ENCODE measurements at regions not wholly inside any gene's neighbourhood (a gene's known extent, or its start where the extent isn't known, plus 50 kb on each side); places are given as distances from the start of the nearest gene placed in this dataset.
"Not testable (repeated sequence)": the region's sequence is repeated elsewhere in the genome, so short reads cannot be mapped to it uniquely, and the experiment has no call there.

DNA sequence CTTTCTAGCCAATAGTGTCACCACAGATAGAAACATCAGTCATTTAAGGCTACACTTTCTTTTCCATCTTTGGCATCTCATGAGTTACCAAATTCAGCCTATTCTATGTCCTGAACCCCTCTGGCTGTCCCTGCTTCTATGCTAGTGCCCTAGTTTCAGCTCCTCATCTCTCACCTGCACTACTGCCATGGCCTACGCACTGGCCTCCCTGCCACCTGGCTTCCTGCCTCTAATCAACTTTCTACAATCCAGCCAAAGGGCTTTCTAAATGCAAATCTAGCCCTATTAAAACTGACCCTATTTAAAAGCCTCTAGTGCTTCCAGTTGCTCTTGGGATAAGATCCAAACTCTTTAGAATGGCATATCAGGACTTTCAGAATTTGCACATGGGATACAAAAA, 482.9 kb downstream of the TMEM38B start:
- Mint-ChIP-seq H3K4me1 (peaks cover 19% of the 10 kb centered on the region), H3K27me3 (ENCODE audit: low read depth) (no peaks in the 10 kb centered on the region), H3K36me3 (no peaks in the 10 kb centered on the region), H3K4me3 (no peak overlapping the region), H3K27ac (no peak overlapping the region), H3K9me3 (peaks cover 3% of the 10 kb centered on the region)
- CTCF ChIA-PET, result no interaction called here
- POLR2A ChIA-PET, result no interaction called here
- DNase-seq (ENCODE audit: low spot score), result no peak
- no peak for TF ChIP-seq FOXP1 (CRISPR knock-in tag; IDR thresholded peaks at IDR 0.05; ENCODE audit: borderline replicate concordance)
- TF ChIP-seq ZNF121 (CRISPR knock-in tag; IDR thresholded peaks at IDR 0.05), result peak; percentile 74
- TF ChIP-seq TEAD1 (CRISPR knock-in tag; IDR thresholded peaks at IDR 0.05), result no peak
- TF ChIP-seq, protein P1, sequence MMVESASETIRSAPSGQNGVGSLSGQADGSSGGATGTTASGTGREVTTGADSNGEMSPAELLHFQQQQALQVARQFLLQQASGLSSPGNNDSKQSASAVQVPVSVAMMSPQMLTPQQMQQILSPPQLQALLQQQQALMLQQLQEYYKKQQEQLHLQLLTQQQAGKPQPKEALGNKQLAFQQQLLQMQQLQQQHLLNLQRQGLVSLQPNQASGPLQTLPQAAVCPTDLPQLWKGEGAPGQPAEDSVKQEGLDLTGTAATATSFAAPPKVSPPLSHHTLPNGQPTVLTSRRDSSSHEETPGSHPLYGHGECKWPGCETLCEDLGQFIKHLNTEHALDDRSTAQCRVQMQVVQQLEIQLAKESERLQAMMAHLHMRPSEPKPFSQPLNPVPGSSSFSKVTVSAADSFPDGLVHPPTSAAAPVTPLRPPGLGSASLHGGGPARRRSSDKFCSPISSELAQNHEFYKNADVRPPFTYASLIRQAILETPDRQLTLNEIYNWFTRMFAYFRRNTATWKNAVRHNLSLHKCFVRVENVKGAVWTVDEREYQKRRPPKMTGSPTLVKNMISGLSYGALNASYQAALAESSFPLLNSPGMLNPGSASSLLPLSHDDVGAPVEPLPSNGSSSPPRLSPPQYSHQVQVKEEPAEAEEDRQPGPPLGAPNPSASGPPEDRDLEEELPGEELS (CRISPR knock-in tag; IDR thresholded peaks at IDR 0.05), result no peak
- ATAC-seq, result peak; percentile 52; the same call in 1 of the 2 replicates

- H3K9me3 Mint-ChIP-seq, result peaks cover 3% of the 10 kb centered on the region
- H3K4me3 Mint-ChIP-seq, result no peak overlapping the region
- H3K27me3 Mint-ChIP-seq (ENCODE audit: low read depth), result no peaks in the 10 kb centered on the region
- ChIA-PET POLR2A (no interaction called here), CTCF (no interaction called here)
- H3K4me1 Mint-ChIP-seq, result peaks cover 19% of the 10 kb centered on the region
- DNase-seq (ENCODE audit: low spot score) (no peak), ATAC-seq (no peak)
- no peak overlapping the region for H3K27ac Mint-ChIP-seq
- no peak for TF ChIP-seq GABPB1 (CRISPR knock-in tag; IDR thresholded peaks at IDR 0.05)
- TF ChIP-seq SP1 (CRISPR knock-in tag; conservative IDR thresholded peaks at IDR 0.05), result no peak
- TF ChIP-seq FOXJ3 (CRISPR knock-in tag; IDR thresholded peaks at IDR 0.05; ENCODE audit: borderline replicate concordance), result no peak
- TF ChIP-seq, protein P2, sequence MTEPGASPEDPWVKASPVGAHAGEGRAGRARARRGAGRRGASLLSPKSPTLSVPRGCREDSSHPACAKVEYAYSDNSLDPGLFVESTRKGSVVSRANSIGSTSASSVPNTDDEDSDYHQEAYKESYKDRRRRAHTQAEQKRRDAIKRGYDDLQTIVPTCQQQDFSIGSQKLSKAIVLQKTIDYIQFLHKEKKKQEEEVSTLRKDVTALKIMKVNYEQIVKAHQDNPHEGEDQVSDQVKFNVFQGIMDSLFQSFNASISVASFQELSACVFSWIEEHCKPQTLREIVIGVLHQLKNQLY (CRISPR knock-in tag; IDR thresholded peaks at IDR 0.05), result no peak
- no peak for TF ChIP-seq TP53 (CRISPR knock-in tag; IDR thresholded peaks at IDR 0.05)
- TF ChIP-seq, protein P1 (CRISPR knock-in tag; IDR thresholded peaks at IDR 0.05), result no peak
- TF ChIP-seq E2F1 (CRISPR knock-in tag; IDR thresholded peaks at IDR 0.05), result no peak
- TF ChIP-seq, protein P3, sequence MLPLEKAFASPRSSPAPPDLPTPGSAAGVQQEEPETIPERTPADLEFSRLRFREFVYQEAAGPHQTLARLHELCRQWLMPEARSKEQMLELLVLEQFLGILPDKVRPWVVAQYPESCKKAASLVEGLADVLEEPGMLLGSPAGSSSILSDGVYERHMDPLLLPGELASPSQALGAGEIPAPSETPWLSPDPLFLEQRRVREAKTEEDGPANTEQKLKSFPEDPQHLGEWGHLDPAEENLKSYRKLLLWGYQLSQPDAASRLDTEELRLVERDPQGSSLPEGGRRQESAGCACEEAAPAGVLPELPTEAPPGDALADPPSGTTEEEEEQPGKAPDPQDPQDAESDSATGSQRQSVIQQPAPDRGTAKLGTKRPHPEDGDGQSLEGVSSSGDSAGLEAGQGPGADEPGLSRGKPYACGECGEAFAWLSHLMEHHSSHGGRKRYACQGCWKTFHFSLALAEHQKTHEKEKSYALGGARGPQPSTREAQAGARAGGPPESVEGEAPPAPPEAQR (CRISPR knock-in tag; IDR thresholded peaks at IDR 0.05), result no peak
- TF ChIP-seq, protein P4, sequence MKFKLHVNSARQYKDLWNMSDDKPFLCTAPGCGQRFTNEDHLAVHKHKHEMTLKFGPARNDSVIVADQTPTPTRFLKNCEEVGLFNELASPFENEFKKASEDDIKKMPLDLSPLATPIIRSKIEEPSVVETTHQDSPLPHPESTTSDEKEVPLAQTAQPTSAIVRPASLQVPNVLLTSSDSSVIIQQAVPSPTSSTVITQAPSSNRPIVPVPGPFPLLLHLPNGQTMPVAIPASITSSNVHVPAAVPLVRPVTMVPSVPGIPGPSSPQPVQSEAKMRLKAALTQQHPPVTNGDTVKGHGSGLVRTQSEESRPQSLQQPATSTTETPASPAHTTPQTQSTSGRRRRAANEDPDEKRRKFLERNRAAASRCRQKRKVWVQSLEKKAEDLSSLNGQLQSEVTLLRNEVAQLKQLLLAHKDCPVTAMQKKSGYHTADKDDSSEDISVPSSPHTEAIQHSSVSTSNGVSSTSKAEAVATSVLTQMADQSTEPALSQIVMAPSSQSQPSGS (CRISPR knock-in tag; IDR thresholded peaks at IDR 0.05; ENCODE audit: borderline replicate concordance, low read depth), result no peak
- TF ChIP-seq PREB (CRISPR knock-in tag; IDR thresholded peaks at IDR 0.05; ENCODE audit: borderline replicate concordance), result no peak
- no peak for TF ChIP-seq NFE2L1 (CRISPR knock-in tag; IDR thresholded peaks at IDR 0.05)
- TF ChIP-seq ZNF416 (CRISPR knock-in tag; IDR thresholded peaks at IDR 0.05), result no peak
- TF ChIP-seq RORB (CRISPR knock-in tag; IDR thresholded peaks at IDR 0.05), result no peak
- TF ChIP-seq ZNF263 (CRISPR knock-in tag; IDR thresholded peaks at IDR 0.05; ENCODE audit: low read depth), result no peak
- no peak for TF ChIP-seq MYBL2 (CRISPR knock-in tag; IDR thresholded peaks at IDR 0.05)
- no peaks in the 10 kb centered on the region for H3K36me3 Mint-ChIP-seq
Measured at GRCh38 chr9:106179191-106179590, 484.9 kb downstream of the TMEM38B start.

- DNase-seq (ENCODE audit: low spot score); POLR2A ChIA-PET; H3K27ac Mint-ChIP-seq; CTCF ChIA-PET; H3K36me3 Mint-ChIP-seq; H3K4me1 Mint-ChIP-seq; H3K4me3 Mint-ChIP-seq; H3K27me3 Mint-ChIP-seq (ENCODE audit: low read depth): not testable (repeated sequence)
- H3K9me3 Mint-ChIP-seq, result peaks cover 20% of the 10 kb centered on the region
- ATAC-seq, result peak; percentile 51
Measured at GRCh38 chr9:106203815-106204516, 509.6 kb downstream of the TMEM38B start.

Data from WTC11 (cell line).